GM21786 (cell line): ENCODE measurements at regions not wholly inside any gene's neighbourhood (a gene's known extent, or its start where the extent isn't known, plus 50 kb on each side); places are given as distances from the start of the nearest gene placed in this dataset.

Source experiments
- ATAC-seq: cut with Tn5 transposase; IDR thresholded peaks from one replicate; pipeline ENCODE4 v1.9.1; 2021; ENCODE audit not compliant: unreplicated experiment

- ATAC-seq: no peak
These were observed 78.0 kb upstream of the CTLA4 start for GRCh38 chr2:203789618-203790017.

DNA sequence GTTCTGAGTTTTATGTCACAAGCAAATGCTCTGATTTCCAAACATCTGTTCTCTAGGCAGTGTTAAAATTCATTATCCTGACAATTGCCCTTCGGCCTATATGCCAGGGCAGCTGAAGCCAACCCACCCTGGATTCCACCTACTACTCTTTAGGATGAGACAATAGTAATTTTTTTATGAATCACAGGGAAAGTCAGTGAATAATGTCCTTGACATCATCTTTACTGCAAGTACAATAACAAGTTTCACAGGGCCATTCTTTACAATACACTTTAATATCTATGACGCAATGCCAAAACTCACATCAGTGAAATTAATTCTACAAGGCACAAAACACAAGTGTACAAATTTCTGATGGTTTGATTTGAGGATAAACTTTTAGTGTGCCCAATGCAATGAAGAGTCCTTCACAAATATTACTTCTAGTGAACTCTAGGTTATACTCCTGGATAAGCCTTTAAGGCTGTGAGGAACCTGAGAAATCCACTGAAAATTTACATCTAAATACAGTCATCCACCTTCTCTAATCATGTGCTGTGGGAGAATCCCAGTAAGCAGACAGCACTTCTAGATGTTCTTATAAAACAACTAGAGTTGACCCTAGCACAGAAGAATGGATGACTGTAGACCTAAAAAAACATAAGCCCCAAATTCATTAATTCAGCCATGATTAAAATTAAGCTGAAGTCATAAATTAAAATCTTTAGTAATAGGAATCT lies 77.3 kb upstream of the CTLA4 start:
- ATAC-seq: no peak

DNA sequence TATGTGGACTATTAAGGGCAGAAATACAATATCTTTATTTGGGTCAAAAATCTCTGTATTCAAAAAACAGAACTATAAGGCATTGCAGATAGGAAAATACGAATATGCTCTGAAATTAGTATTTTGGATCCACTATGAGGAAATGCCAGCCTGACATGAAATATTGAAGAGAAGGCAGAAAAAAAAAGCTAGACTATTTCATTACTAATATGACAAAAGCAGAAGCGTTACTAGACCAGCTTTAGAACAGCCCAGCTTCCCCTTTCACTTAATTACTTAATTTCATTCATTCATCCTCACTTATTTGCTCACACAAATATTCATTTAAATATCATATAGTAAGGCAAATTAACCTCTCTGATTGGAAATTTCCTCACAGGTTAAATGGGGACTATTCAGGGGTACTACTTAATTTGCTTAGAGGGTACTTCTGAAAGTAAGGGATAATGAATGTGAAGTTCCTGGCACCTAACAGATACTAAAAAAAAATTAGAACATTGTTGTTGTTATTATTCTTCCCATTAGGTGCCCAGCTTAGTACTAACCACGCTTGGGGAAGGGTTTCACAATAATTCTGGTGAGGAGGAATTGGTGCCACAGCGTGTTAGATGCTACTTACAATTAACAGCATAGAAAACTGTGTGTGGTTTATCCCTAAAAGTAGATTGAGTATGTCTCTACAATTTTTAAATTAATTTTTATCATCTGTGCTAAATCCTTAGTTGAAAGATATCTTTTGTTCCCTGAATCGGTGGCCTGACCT lies 71.1 kb upstream of the CTLA4 start:
- ATAC-seq: no peak

- ATAC-seq: no peak
These were observed 70.3 kb upstream of the CTLA4 start for GRCh38 chr2:203797276-203797675.

DNA sequence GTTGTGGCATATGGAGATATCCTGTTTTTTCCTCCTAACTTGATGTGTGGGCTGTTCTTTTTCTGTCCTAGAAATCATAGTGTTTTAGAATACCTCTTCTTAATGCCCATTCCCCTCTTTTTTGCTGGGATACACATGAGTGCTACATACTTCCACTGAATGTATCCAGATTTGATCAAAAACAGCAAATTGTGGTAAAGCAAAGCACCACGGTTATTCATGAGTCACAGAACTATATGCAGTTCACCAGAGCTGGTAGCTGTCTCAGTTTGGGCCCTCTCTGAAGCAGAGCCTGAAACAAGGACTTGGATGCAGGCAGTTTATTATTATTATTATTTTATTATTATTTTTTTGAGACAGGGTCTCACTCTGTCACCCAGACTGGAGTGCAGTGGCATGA lies 69.9 kb upstream of the CTLA4 start:
- ATAC-seq: no peak

- no peak for ATAC-seq
These were observed 69.1 kb upstream of the CTLA4 start for GRCh38 chr2:203798296-203799087.

GRCh38 chr2:203799908-203800307 lies 67.7 kb upstream of the CTLA4 start:
- ATAC-seq: peak; percentile 96

DNA sequence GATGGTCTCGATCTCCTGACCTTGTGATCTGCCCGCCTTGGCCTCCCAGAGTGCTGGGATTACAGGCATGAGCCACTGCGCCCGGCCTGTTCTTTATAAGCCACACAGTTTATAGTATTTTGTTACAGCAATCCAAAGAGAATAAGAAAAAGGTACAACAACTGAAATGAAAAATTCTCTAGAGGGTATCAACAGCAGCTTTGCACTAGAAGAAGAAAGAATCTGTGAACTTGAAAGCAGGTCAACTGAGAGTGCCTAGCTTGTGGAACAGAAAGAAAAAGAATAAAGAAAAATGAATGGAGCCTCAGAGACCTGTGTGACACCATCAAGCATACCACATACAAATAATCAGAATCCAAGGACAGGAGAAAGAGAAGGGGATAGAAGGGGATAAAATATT lies 66.8 kb upstream of the CTLA4 start:
- ATAC-seq: no peak

DNA sequence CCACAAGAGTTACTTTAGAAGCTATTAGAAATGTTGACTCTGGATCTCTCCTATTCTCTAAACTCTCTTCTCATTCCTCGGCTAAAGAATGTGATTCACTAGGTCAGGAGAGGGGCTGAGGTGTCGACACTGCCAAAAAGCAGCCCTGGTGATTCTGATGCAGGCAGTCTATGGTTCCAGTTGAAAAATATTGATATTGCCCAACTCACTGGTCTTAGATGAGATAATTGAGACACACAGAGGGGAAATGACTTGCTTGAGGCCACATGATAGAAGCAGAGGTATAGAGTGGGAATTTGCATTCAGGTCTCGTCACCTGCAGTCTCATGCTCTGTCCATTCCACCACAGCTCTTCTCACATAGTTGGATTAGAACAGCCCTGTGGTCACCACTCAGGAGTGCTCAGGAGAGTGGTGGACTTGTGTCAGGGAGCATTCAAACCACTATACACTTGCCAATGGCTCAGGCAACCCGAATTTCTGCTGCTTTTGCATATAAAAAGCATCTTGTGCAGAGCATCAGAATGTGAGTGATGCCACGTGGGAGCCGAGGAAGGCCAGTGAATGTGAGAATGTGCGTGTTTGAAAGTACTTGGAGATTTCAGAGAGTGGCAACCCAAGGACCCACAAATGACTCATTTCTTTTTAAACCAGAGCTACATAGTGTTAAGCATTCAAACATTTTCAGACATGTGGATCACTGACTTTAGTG lies 65.1 kb upstream of the CTLA4 start:
- ATAC-seq: no peak

DNA sequence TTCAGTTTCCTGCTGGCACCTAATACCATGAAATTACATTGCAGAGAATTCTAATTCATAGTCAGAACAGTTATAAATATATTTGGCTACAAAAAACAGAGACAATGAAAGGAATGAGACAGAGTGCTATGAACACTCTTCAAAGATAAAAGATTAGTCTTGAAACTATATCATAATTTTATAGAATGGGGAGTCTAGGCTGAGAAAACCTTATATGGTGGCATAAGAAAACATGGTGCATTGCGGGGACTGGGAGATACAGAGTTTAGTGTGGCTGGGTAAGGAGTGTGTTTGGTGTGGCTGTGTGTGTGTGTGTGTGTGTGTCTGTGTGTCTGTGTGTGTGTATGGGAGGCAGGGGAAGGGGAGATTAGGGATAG lies 64.5 kb upstream of the CTLA4 start:
- ATAC-seq: no peak

DNA sequence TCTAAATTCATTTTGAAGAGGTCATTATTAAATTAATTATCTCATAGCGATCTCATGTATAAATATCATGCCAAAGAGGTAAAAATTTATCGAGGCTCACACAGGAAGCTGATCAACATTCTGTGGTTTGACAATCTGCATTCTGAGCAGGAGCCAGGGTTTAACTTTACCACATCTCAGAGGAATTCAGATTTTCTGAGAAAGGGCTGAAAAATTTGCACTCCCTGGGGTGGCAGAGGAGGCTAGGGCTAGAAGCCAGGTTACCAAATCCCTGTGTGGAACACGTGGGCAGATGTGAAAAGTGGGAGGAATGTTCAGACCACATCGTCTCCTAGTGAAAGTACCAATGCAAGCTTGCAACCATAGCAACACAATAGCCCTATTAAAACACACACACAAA lies 63.5 kb upstream of the CTLA4 start:
- no peak for ATAC-seq

GRCh38 chr2:203804764-203805485 lies 62.6 kb upstream of the CTLA4 start:
- ATAC-seq: no peak

DNA sequence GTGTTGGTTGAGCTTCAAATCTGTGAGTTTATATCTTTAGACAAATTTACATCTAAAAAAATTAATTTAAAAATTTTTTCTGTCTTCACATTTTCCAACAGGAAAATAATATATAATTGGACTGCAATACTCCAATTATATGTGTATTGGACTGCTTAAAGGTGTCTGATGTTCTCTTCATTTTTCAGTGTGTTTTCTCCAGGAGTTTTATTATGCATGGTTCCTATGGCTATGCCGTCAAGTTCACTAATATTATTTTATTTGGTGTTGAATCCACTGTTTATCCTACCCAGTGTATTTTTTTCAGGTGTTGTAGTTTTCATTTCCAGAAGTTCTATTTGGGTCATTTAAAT lies 62.1 kb upstream of the CTLA4 start:
- ATAC-seq: no peak

- ATAC-seq: no peak
These were observed 60.8 kb upstream of the CTLA4 start for GRCh38 chr2:203806761-203807160.

DNA sequence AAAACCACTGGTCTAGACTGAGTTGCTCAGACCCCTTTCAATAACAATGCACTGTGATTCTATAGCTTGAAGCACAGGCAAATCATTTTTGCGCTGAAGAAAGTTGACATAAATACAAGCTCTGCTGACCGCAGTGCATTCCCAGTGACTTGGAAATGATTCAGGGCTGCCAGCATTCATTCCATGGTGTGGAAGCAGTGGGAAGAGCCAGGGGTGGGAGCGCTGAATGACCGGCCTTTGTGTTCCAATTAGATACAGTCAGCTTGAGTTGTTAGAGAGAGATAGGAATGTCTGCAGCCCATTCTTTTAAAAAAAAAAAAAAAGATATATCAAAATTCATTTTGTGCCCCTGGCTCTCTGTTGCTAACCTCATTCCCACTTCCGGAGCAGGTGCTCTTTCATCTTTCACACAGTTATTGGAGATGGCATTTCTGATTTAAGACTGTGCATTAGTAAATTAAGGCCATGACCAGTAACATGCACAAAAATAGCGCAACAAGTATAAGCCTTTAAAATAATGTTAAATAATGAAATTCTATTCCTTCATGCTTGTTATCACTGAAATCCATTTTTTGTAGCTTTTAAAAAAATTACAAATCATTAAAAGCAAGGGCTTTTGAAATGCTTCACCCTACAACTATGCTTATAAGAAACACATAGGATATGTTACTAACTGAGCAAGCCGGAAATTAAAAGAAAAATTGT lies 59.4 kb upstream of the CTLA4 start:
- ATAC-seq: no peak

GRCh38 chr2:203809084-203809521 lies 58.5 kb upstream of the CTLA4 start:
- ATAC-seq: no peak

DNA sequence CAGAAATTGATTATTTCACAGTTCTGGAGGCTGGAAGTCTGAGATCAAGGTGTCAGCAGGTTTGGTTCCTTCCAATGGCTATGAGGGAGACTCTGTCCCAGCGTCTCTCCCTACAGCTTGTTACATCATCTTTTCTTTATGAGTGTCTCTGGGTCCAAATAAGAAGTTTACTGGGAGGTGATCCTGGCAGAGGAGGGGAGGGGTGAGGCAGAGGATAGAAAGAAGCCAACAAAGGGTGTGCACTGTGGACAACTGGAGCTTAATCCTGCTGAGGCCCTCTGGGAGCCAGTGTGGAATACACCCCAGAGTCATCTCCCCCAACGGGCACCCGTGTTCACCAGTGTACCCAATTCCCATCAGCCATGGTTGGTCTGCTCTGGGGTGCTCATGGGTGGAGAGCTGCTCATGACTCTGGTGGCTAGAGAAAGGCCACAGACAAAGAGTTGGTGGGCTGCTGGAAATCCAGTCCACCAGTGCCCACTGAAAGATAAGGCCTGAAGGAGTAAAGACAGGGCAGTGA lies 57.5 kb upstream of the CTLA4 start:
- no peak for ATAC-seq

DNA sequence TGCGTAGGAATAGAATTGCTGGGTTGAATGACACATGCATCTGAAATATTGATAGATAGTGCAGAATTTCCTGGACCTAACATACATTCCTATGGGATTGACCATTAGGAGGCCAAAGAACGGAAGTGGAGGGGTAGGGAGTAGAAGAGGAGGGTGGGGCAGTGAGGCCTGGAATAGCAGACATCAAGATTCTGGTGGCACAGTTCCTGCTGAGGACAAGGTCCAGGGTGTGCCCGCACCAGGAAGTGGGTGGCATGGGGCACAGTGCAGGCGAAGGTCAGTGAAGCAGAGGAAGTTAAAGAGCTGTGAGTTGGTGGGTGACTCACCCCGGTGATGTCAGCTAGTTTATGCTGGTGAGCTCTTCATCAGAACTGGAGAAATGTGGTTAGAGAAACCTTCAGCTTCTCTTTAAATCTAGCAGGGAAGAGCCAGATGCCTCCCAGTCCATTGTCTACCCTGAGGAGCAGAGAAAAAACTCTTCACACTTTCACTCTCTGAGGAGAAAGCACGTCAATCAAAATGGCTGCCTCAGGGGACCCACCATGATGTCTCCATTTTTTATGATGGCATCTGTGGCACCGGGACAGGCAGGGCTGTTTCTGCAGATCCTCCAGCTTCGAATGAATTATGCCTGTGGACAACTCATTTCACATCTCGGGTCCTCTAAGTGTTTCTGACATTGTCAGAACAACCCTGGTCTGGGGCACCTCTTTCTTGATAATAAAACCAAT lies 55.9 kb upstream of the CTLA4 start:
- peak; percentile 82 for ATAC-seq
